G401.6 (cell line): ENCODE measurements at regions not wholly inside any gene's neighbourhood (a gene's known extent, or its start where the extent isn't known, plus 50 kb on each side); places are given as distances from the start of the nearest gene placed in this dataset.

Experiments used
- FAIRE-seq: peaks from 2 replicates; lab custom pipeline; 2012; peaks lifted over from hg19 to GRCh38; lab: Jason Lieb, UNC

GRCh38 chr5:175034924-175035323 lies 310.5 kb downstream of the MSX2 start:
- FAIRE-seq = no peak

GRCh38 chr5:175032741-175033151 lies 308.4 kb downstream of the MSX2 start:
- FAIRE-seq = no peak

GRCh38 chr5:175032013-175032412 lies 307.6 kb downstream of the MSX2 start:
- no peak for FAIRE-seq

GRCh38 chr5:175027390-175027789 lies 303.0 kb downstream of the MSX2 start:
- FAIRE-seq = no peak

- FAIRE-seq = no peak
These were observed 300.7 kb downstream of the MSX2 start for GRCh38 chr5:175025077-175025476.

- FAIRE-seq = no peak
These were observed 297.7 kb downstream of the MSX2 start for GRCh38 chr5:175021841-175022625.

- FAIRE-seq = no peak
These were observed 296.9 kb downstream of the MSX2 start for GRCh38 chr5:175021321-175021720.

GRCh38 chr5:175015028-175015685 lies 290.8 kb downstream of the MSX2 start:
- FAIRE-seq = no peak

- no peak for FAIRE-seq
These were observed 288.9 kb downstream of the MSX2 start for GRCh38 chr5:175013251-175013650.

- FAIRE-seq = no peak
These were observed 287.9 kb downstream of the MSX2 start for GRCh38 chr5:175012267-175012666.

- no peak for FAIRE-seq
These were observed 279.1 kb downstream of the MSX2 start for GRCh38 chr5:175003531-175003930.

GRCh38 chr5:175001876-175002645 lies 277.7 kb downstream of the MSX2 start:
- no peak for FAIRE-seq

GRCh38 chr5:175001311-175001710 lies 276.9 kb downstream of the MSX2 start:
- FAIRE-seq = no peak

- no peak for FAIRE-seq
These were observed 275.2 kb downstream of the MSX2 start for GRCh38 chr5:174999581-174999980.

GRCh38 chr5:174998131-174998730 lies 273.8 kb downstream of the MSX2 start:
- no peak for FAIRE-seq

GRCh38 chr5:174997688-174998087 lies 273.3 kb downstream of the MSX2 start:
- FAIRE-seq = no peak

GRCh38 chr5:174996941-174997340 lies 272.6 kb downstream of the MSX2 start:
- no peak for FAIRE-seq

GRCh38 chr5:174995827-174996226 lies 271.4 kb downstream of the MSX2 start:
- FAIRE-seq = no peak

- FAIRE-seq = no peak
These were observed 267.5 kb downstream of the MSX2 start for GRCh38 chr5:174991847-174992246.

GRCh38 chr5:174990909-174991308 lies 266.5 kb downstream of the MSX2 start:
- no peak for FAIRE-seq

- no peak for FAIRE-seq
These were observed 263.1 kb downstream of the MSX2 start for GRCh38 chr5:174987443-174988012.

- no peak for FAIRE-seq
These were observed 260.5 kb downstream of the MSX2 start for GRCh38 chr5:174984863-174985262.
